Pancreas (tissue), 10 donors: ENCODE measurements at regions not wholly inside any gene's neighbourhood (a gene's known extent, or its start where the extent isn't known, plus 50 kb on each side); places are given as distances from the start of the nearest gene placed in this dataset.

Experiments used
- ATAC-seq, 4 donors: fragments of 200-7000 bp; cut with Tn5 transposase; one replicate each; pipeline versions ENCODE4 v1.8.0 to v1.9.1; 2020; ENCODE audit warnings: mild to moderate bottlenecking in 4 of 4, moderate library complexity in 4 of 4
- DNase-seq, 6 donors: peaks; one replicate each; pipeline ENCODE4 v3.0.0-alpha.2; 2020
- FAIRE-seq: peaks from 2 replicates; lab custom pipeline; 2012; peaks lifted over from hg19 to GRCh38; lab: Jason Lieb, UNC
- H3K27ac ChIP-seq, 4 donors: fragments of 200-600 bp; sonication (generic); 1 replicate in 3 of 4; 2 replicates in 1 of 4; pipeline versions ENCODE4 v1.5.0 to v1.8.0; 2020
- H3K27me3 ChIP-seq, 4 donors: fragments of 200-600 bp; one replicate each; pipeline ENCODE4 v1.8.0; 2021
- H3K36me3 ChIP-seq, 3 donors: fragments of 200-600 bp; sonication (generic) in 1 of 3; one replicate each; pipeline versions ENCODE4 v1.5.0 to v1.8.0; 2020 to 2021
- H3K4me1 ChIP-seq, 3 donors: fragments of 200-600 bp; one replicate each; pipeline ENCODE4 v1.8.0; 2021
- H3K4me3 ChIP-seq, 4 donors: fragments of 200-600 bp; sonication (generic) in 2 of 4; one replicate each; pipeline versions ENCODE4 v1.5.0 to v1.8.0; 2020 to 2021
- H3K9me3 ChIP-seq, 4 donors: fragments of 200-600 bp; one replicate each; pipeline ENCODE4 v1.8.0; 2021
- CTCF ChIP-seq, 4 donors: fragments of 200-600 bp; sonication (generic) in 3 of 4; IDR thresholded peaks; one replicate each; pipeline versions ENCODE4 v1.5.0 to v1.8.0; 2021; ENCODE audit warnings: antibody characterized with exemption in 4 of 4
- WGBS, 2 donors: extraction: QIAGEN DNeasy Blood & Tissue Kit; methylation state at CpG; one replicate each; pipeline ENCODE4 v1.1.7; 2013; 5-methylcytosine and 5-hydroxymethylcytosine counted together
- intact Hi-C, 3 donors: fragments of 100-400 bp; cut with DNase I; formaldehyde crosslinking; loops; one replicate each; pipeline versions ENCODE4 v1.11.1 to v1.14.2; 2022
- donor health status: healthy with polysubstance abuse.
- donor health status: DM: no; HTN: no; CAD: no; lungs with moderate emphysema.
- donor health status: DM: no; HTN: no; CAD: no.
- donor health status: control.
- donor health status: control.
- donor health status: Bipolar disorder and iron deficiency.
- donor health status: DM: yes; HTN: yes; CAD: no.
- donor health status: DM: no; HTN: no; CAD: no.
- donor health status: DM: no; HTN: no; CAD: no.
- donor health status: DM: yes; HTN: yes; CAD: no.

DNA sequence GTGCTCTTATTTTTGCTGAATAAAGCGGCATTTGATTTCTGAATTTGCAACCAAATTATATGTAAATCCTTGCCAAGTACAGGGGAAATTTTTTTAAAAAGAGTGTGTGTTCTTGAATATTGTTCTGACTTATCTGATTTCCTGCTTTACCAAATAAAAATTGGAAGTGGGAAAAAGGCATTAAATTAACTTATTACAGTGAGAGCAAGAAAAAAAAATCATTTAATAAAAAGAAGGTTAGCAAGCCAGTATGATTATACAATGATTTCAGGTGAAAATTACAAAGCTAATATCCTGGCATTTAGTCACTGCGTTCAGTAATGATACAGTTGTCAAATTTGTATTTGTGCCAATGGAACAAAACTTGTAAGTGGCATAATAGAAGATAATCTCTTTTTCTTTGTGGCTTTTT is 82.1 kb upstream of the PPARA start:
- intact Hi-C loops, result no loop called here
- no peaks in the 10 kb centered on the region for H3K36me3 ChIP-seq
- 19 to 27% methylated on average over 2 of the region's 2 CpGs for WGBS, 2 donors
- DNase-seq, result no peak
- peaks cover 28 to 45% (median 39%) of the 10 kb centered on the region in 3 donors for H3K4me1 ChIP-seq
- H3K27ac ChIP-seq, result peak overlapping the region; percentile 99 to 100 (median 100)
- no peaks in the 10 kb centered on the region for H3K9me3 ChIP-seq
- no peaks in the 10 kb centered on the region for H3K27me3 ChIP-seq
- FAIRE-seq, result peak; percentile 66
- TF ChIP-seq CTCF (IDR thresholded peaks at IDR 0.05), result no peak
- no peak for ATAC-seq
- peak overlapping the region in 2 of 4 donors; percentile 78 to 98 for H3K4me3 ChIP-seq

- H3K27me3 ChIP-seq, result no peaks in the 10 kb centered on the region
- intact Hi-C loops, result no loop called here
- peak in 5 of 6 donors; percentile 32 to 60 (median 50) for DNase-seq
- H3K4me3 ChIP-seq, result peak overlapping the region in 3 of 4 donors; percentile 74 to 98 (median 78)
- no peaks in the 10 kb centered on the region for H3K9me3 ChIP-seq
- peak in 1 of 4 donors; percentile 0 for ATAC-seq
- no peak for TF ChIP-seq CTCF (IDR thresholded peaks at IDR 0.05)
- peaks cover 22 to 38% (median 32%) of the 10 kb centered on the region in 3 donors for H3K4me1 ChIP-seq
- no peak for FAIRE-seq
- 5 to 6% methylated on average over 14 of the region's 14 CpGs for WGBS, 2 donors
- no peaks in the 10 kb centered on the region for H3K36me3 ChIP-seq
- peak overlapping the region; percentile 99 to 100 (median 100) for H3K27ac ChIP-seq
Observed at GRCh38 chr22:46068593-46069491, 81.5 kb upstream of the PPARA start.

- WGBS, 2 donors, result 1% methylated on average over 23 to 24 of the region's 24 CpGs
- peak; percentile 5 for FAIRE-seq
- intact Hi-C loops, result no loop called here
- Histone ChIP-seq H3K9me3 (no peaks in the 10 kb centered on the region), H3K36me3 (no peaks in the 10 kb centered on the region), H3K4me1 (peaks cover 14 to 30% (median 24%) of the 10 kb centered on the region in 3 donors), H3K27me3 (no peaks in the 10 kb centered on the region), H3K27ac (peak overlapping the region; percentile 99 to 100 (median 100)), H3K4me3 (peak overlapping the region; percentile 64 to 98 (median 76))
- no peak for TF ChIP-seq CTCF (IDR thresholded peaks at IDR 0.05)
- DNase-seq, result peak; percentile 90 to 96 (median 94)
- ATAC-seq, result peak; percentile 58 to 68 (median 61)
Observed at GRCh38 chr22:46069521-46070214, 80.7 kb upstream of the PPARA start.

GRCh38 chr22:46070215-46070802 is 80.0 kb upstream of the PPARA start:
- FAIRE-seq (no peak), DNase-seq (peak; percentile 78 to 93 (median 88)), ATAC-seq (peak; percentile 31 to 52 (median 42))
- H3K36me3 ChIP-seq, result no peaks in the 10 kb centered on the region
- H3K27ac ChIP-seq, result peak overlapping the region; percentile 99 to 100 (median 100)
- H3K27me3 ChIP-seq, result no peaks in the 10 kb centered on the region
- intact Hi-C loops, result no loop called here
- H3K9me3 ChIP-seq, result no peaks in the 10 kb centered on the region
- peak overlapping the region; percentile 64 to 98 (median 76) for H3K4me3 ChIP-seq
- peaks cover 12 to 24% (median 22%) of the 10 kb centered on the region in 3 donors for H3K4me1 ChIP-seq
- TF ChIP-seq CTCF (IDR thresholded peaks at IDR 0.05), result no peak
- 0 to 1% methylated on average over 42 to 57 of the region's 57 CpGs for WGBS, 2 donors
